WTC11 (cell line): ENCODE measurements at regions not wholly inside any gene's neighbourhood (a gene's known extent, or its start where the extent isn't known, plus 50 kb on each side); places are given as distances from the start of the nearest gene placed in this dataset.

Experiments used
- CREM ChIP-seq: sonication (generic); formaldehyde crosslinking; IDR thresholded peaks from 2 replicates; pipeline ENCODE4 v1.8.1; 2022; ENCODE audit warnings: mild to moderate bottlenecking, missing genetic modification reagents, moderate library complexity
- CTCF ChIP-seq: fragments of 200-600 bp; IDR thresholded peaks from 2 replicates; pipeline ENCODE4 v1.8.0; 2022; ENCODE audit warnings: antibody characterized with exemption
- E2F4 ChIP-seq: sonication (generic); formaldehyde crosslinking; IDR thresholded peaks from 2 replicates; pipeline ENCODE4 v1.8.1; 2022; ENCODE audit warnings: low read depth, mild to moderate bottlenecking, moderate library complexity, missing genetic modification reagents, borderline replicate concordance
- FOXJ3 ChIP-seq: sonication (generic); formaldehyde crosslinking; IDR thresholded peaks from 2 replicates; pipeline ENCODE4 v1.9.0; 2021; ENCODE audit warnings: missing genetic modification reagents, mild to moderate bottlenecking, borderline replicate concordance
- HMGXB4 ChIP-seq: sonication (generic); formaldehyde crosslinking; IDR thresholded peaks from 2 replicates; pipeline ENCODE4 v1.8.1; 2023; ENCODE audit warnings: mild to moderate bottlenecking, moderate library complexity, missing genetic modification reagents
- MAX ChIP-seq: sonication (generic); formaldehyde crosslinking; IDR thresholded peaks from 2 replicates; pipeline ENCODE4 v1.8.0; 2022; ENCODE audit warnings: mild to moderate bottlenecking, missing genetic modification reagents
- PRDM15 ChIP-seq: sonication (generic); formaldehyde crosslinking; IDR thresholded peaks from 2 replicates; pipeline ENCODE4 v1.8.0; 2022; ENCODE audit warnings: missing genetic modification reagents
- PREB ChIP-seq: sonication (generic); formaldehyde crosslinking; IDR thresholded peaks from 2 replicates; pipeline ENCODE4 v1.8.1; 2022; ENCODE audit warnings: mild to moderate bottlenecking, missing genetic modification reagents, moderate library complexity, borderline replicate concordance
- SMAD4 ChIP-seq: sonication (generic); formaldehyde crosslinking; IDR thresholded peaks from 2 replicates; pipeline ENCODE4 v1.8.0; 2022; ENCODE audit warnings: mild to moderate bottlenecking, missing genetic modification reagents
- ZNF512 ChIP-seq: sonication (generic); formaldehyde crosslinking; IDR thresholded peaks from 2 replicates; pipeline ENCODE4 v1.8.1; 2022; ENCODE audit warnings: missing genetic modification reagents, borderline replicate concordance

- TF ChIP-seq CTCF (no peak), PREB (CRISPR knock-in tag) (no peak), MAX (CRISPR knock-in tag) (no peak), CREM (no peak), HMGXB4 (no peak), ZNF512 (no peak), FOXJ3 (CRISPR knock-in tag) (no peak), SMAD4 (no peak), E2F4 (CRISPR knock-in tag) (no peak), PRDM15 (CRISPR knock-in tag) (no peak)
Measured at GRCh38 chr5:124481419-124481818, 265.0 kb downstream of the ZNF608 start.
